IMR-90 (cell line): ENCODE measurements at regions not wholly inside any gene's neighbourhood (a gene's known extent, or its start where the extent isn't known, plus 50 kb on each side); places are given as distances from the start of the nearest gene placed in this dataset.

ENCODE experiments used
- ATAC-seq: fragments of 200-7000 bp; cut with Tn5 transposase; 2 replicates; pipeline ENCODE4 v1.9.1; 2020; ENCODE audit warnings: low read depth, mild to moderate bottlenecking, moderate library complexity
- BruUV-seq: library from RNA; stranded (reverse); fragments of 400-500 nt; replicated peaks from 2 replicates; lab custom pipeline; 2021; lab: Mats Ljungman, UMichigan
- CTCF ChIA-PET: fragments of 300-600 bp; formaldehyde crosslinking; extraction: SDS; loops from one replicate; lab custom pipeline; 2021; ENCODE audit warnings: antibody characterized with exemption; lab: Yijun Ruan, JAX
- POLR2A ChIA-PET: fragments of 300-600 bp; sonication (Branson Sonifier 250); formaldehyde crosslinking; loops from one replicate; lab custom pipeline; 2022; ENCODE audit warnings: antibody characterized with exemption; ENCODE audit not compliant: unreplicated experiment; lab: Charles Lee
- DNase-seq: peaks from one replicate; pipeline ENCODE4 v3.0.0; 2013
- H2AFZ ChIP-seq: replicated peaks from 2 replicates; pipeline ENCODE3; 2013; ENCODE audit warnings: low read length, mild to moderate bottlenecking; ENCODE audit not compliant: poor library complexity
- H2AK5ac ChIP-seq: 2 replicates; pipeline ENCODE4 v1.6.1; 2013; ENCODE audit warnings: low read depth, low read length, inconsistent platforms
- H2AK9ac ChIP-seq: replicated peaks from 2 replicates; pipeline ENCODE3; 2013; ENCODE audit warnings: mild to moderate bottlenecking, low read depth, low read length, moderate library complexity; ENCODE audit not compliant: poor library complexity
- H2BK120ac ChIP-seq: 2 replicates; pipeline ENCODE4 v1.6.1; 2013; ENCODE audit warnings: low read depth, low read length, inconsistent platforms
- H2BK15ac ChIP-seq: 3 replicates; pipeline ENCODE4 v1.6.1; 2013; ENCODE audit warnings: low read depth, low read length, inconsistent platforms
- H2BK20ac ChIP-seq: 2 replicates; pipeline ENCODE4 v1.6.1; 2013; ENCODE audit warnings: low read depth, mild to moderate bottlenecking, inconsistent platforms, low read length, moderate library complexity
- H2BK5ac ChIP-seq: 2 replicates; pipeline ENCODE4 v1.6.1; 2013; ENCODE audit warnings: mild to moderate bottlenecking, low read depth, low read length, inconsistent platforms; ENCODE audit not compliant: poor library complexity, severe bottlenecking
- H3K14ac ChIP-seq: replicated peaks from 2 replicates; pipeline ENCODE4 v1.6.1; 2013; ENCODE audit warnings: low read depth, low read length, inconsistent platforms
- H3K18ac ChIP-seq: 2 replicates; pipeline ENCODE4 v1.6.1; 2013; ENCODE audit warnings: low read depth, low read length, control low read depth
- H3K23ac ChIP-seq: 2 replicates; pipeline ENCODE4 v1.6.1; 2013; ENCODE audit warnings: low read depth, low read length, inconsistent platforms
- H3K27ac ChIP-seq: 2 replicates; pipeline ENCODE4 v1.5.1; 2013; ENCODE audit warnings: mild to moderate bottlenecking, control low read depth, low read length; ENCODE audit not compliant: insufficient read depth
- H3K27me3 ChIP-seq: 2 replicates; pipeline ENCODE4 v1.6.1; 2013; ENCODE audit warnings: low read length; ENCODE audit not compliant: control insufficient read depth, insufficient read depth
- H3K36me3 ChIP-seq: 2 replicates; pipeline ENCODE4 v1.6.1; 2013; ENCODE audit warnings: low read length, mixed read lengths; ENCODE audit not compliant: control insufficient read depth, insufficient read depth
- H3K4ac ChIP-seq: 2 replicates; pipeline ENCODE4 v1.6.1; 2013; ENCODE audit warnings: low read depth, low read length, inconsistent platforms
- H3K4me1 ChIP-seq: 2 replicates; pipeline ENCODE4 v1.6.1; 2013; ENCODE audit warnings: low read length, mixed read lengths; ENCODE audit not compliant: control insufficient read depth, insufficient read depth
- H3K4me2 ChIP-seq: 2 replicates; pipeline ENCODE4 v1.6.1; 2013; ENCODE audit warnings: low read depth, mild to moderate bottlenecking, control low read depth, low read length, moderate library complexity
- H3K4me3 ChIP-seq: 2 replicates; pipeline ENCODE4 v1.5.1; 2013; ENCODE audit warnings: low read depth, mild to moderate bottlenecking, control low read depth, low read length, moderate library complexity; ENCODE audit not compliant: insufficient read depth
- H3K56ac ChIP-seq: 2 replicates; pipeline ENCODE4 v1.6.1; 2013; ENCODE audit warnings: low read length, inconsistent platforms; ENCODE audit not compliant: insufficient read depth; ENCODE audit errors: extremely low read depth
- H3K79me1 ChIP-seq, 2 experiments: 2 replicates each; pipeline ENCODE4 v1.6.1; 2013; ENCODE audit warnings: low read length in 2 of 2, inconsistent platforms in 1 of 2, low read depth in 1 of 2
- H3K9ac ChIP-seq: 2 replicates; pipeline ENCODE4 v1.6.1; 2013; ENCODE audit warnings: low read depth, low read length, control low read depth
- H3K9me1 ChIP-seq: 2 replicates; pipeline ENCODE4 v1.6.1; 2013; ENCODE audit warnings: low read length, inconsistent platforms; ENCODE audit not compliant: insufficient read depth
- H3K9me3 ChIP-seq: 2 replicates; pipeline ENCODE4 v1.6.1; 2013; ENCODE audit warnings: low read length; ENCODE audit not compliant: control insufficient read depth, insufficient read depth
- H4K20me1 ChIP-seq: 2 replicates; pipeline ENCODE4 v1.6.1; 2013; ENCODE audit warnings: low read length, inconsistent platforms; ENCODE audit not compliant: insufficient read depth
- H4K5ac ChIP-seq: 2 replicates; pipeline ENCODE4 v1.6.1; 2013; ENCODE audit warnings: mild to moderate bottlenecking, low read depth, low read length, control low read depth
- H4K8ac ChIP-seq, 2 experiments: 2 replicates each; pipeline ENCODE4 v1.6.1; 2013; ENCODE audit warnings: low read depth in 2 of 2, low read length in 2 of 2, control low read depth in 1 of 2, inconsistent platforms in 1 of 2
- H4K91ac ChIP-seq: 2 replicates; pipeline ENCODE4 v1.6.1; 2013; ENCODE audit warnings: low read depth, low read length, inconsistent platforms; ENCODE audit not compliant: insufficient read depth
- POLR2A ChIP-seq: IDR thresholded peaks from 2 replicates; pipeline ENCODE4 v1.6.1; 2012; ENCODE audit warnings: mild to moderate bottlenecking, low read depth, low read length
- WGBS, 2 experiments: methylation state at CpG; one replicate each; pipeline versions ENCODE4 v1.1.5 to v1.1.7; 2013; ENCODE audit warnings: missing lambda C conversion rate in 2 of 2; ENCODE audit not compliant: insufficient read length in 1 of 2; ENCODE audit errors: extremely low coverage in 2 of 2; 5-methylcytosine and 5-hydroxymethylcytosine counted together
- dilution Hi-C: fragments of 300-500 bp; cut with HindIII; formaldehyde crosslinking; loops from one replicate; pipeline ENCODE4 v1.14.3; 2018; ENCODE audit warnings: low sequenced_read_pairs; ENCODE audit not compliant: unreplicated experiment
- in situ Hi-C: fragments of 300-500 bp; cut with MboI; formaldehyde crosslinking; loops from 3 replicates; pipeline ENCODE4 v1.14.3; 2019; ENCODE audit warnings: low sequenced_read_pairs, inconsistent platforms, mixed read lengths
- intact Hi-C: fragments of 100-400 bp; cut with micrococcal nuclease; formaldehyde crosslinking; loops from 2 replicates; pipeline ENCODE4 v1.10.0; 2022

GRCh38 chr18:1133541-1133940 is 228.9 kb downstream of the ADCYAP1 start:
- CTCF ChIA-PET = no interaction called here
- intact Hi-C loops (no loop called here), dilution Hi-C loops (no loop called here)

More at GRCh38 chr18:1133541-1133940, 228.9 kb downstream of the ADCYAP1 start:
- Histone ChIP-seq H3K14ac (no peak overlapping the region), H2BK5ac (no peak overlapping the region), H2BK15ac (no peak overlapping the region), H3K4me3 (no peak overlapping the region), H4K91ac (no peak overlapping the region), H2AK9ac (no peak overlapping the region), H4K8ac (no peak overlapping the region), H3K9me3 (peaks cover 11% of the 10 kb centered on the region), H3K4ac (no peak overlapping the region), H4K5ac (no peak overlapping the region), H3K9ac (no peak overlapping the region), H2AFZ (no peak overlapping the region), H3K9me1 (no peaks in the 10 kb centered on the region), H4K20me1 (no peaks in the 10 kb centered on the region), H3K18ac (no peak overlapping the region), H3K27me3 (no peaks in the 10 kb centered on the region), H3K4me1 (no peaks in the 10 kb centered on the region), H2AK5ac (no peak overlapping the region), H3K36me3 (no peaks in the 10 kb centered on the region), H3K79me1 (no peaks in the 10 kb centered on the region), H3K4me2 (no peak overlapping the region), H3K23ac (no peak overlapping the region), H2BK20ac (no peak overlapping the region), H3K27ac (no peak overlapping the region), H3K56ac (no peak overlapping the region), H2BK120ac (no peak overlapping the region)
- no peak for TF ChIP-seq POLR2A
- no peak for ATAC-seq
- POLR2A ChIA-PET = no interaction called here
- no CpG with 5 or more reads among the region's 2 CpGs for WGBS, 2 experiments
- in situ Hi-C loops = no loop called here
- no TSS peak for BruUV-seq
- no peak for DNase-seq
